WTC11 (cell line): ENCODE measurements at regions not wholly inside any gene's neighbourhood (a gene's known extent, or its start where the extent isn't known, plus 50 kb on each side); places are given as distances from the start of the nearest gene placed in this dataset.

Source experiments
- NR1H2 ChIP-seq: sonication (generic); formaldehyde crosslinking; IDR thresholded peaks from 2 replicates; pipeline ENCODE4 v1.9.0; 2021; ENCODE audit warnings: mild to moderate bottlenecking, moderate library complexity, missing genetic modification reagents
- NR2C2 ChIP-seq: sonication (generic); formaldehyde crosslinking; IDR thresholded peaks from 2 replicates; pipeline ENCODE4 v1.8.0; 2022; ENCODE audit warnings: mild to moderate bottlenecking, missing genetic modification reagents
- NR3C1 ChIP-seq: sonication (generic); formaldehyde crosslinking; conservative IDR thresholded peaks from 2 replicates; pipeline ENCODE4 v1.8.1; 2023; ENCODE audit warnings: low read depth, mild to moderate bottlenecking, missing genetic modification reagents
- TEAD4 ChIP-seq: sonication (generic); formaldehyde crosslinking; IDR thresholded peaks from 2 replicates; pipeline ENCODE4 v1.8.0; 2022; ENCODE audit warnings: mild to moderate bottlenecking, missing genetic modification reagents
- ZNF232 ChIP-seq: sonication (generic); formaldehyde crosslinking; IDR thresholded peaks from 2 replicates; pipeline ENCODE4 v1.8.0; 2022; ENCODE audit warnings: mild to moderate bottlenecking, missing genetic modification reagents
- ZNF317 ChIP-seq: sonication (generic); formaldehyde crosslinking; IDR thresholded peaks from 2 replicates; pipeline ENCODE4 v1.8.1; 2023; ENCODE audit warnings: low read depth, mild to moderate bottlenecking, moderate library complexity, missing genetic modification reagents, borderline replicate concordance
- ZNF423 ChIP-seq: fragments of 250-450 bp; sonication (Bioruptor Pico); IDR thresholded peaks from 2 replicates; pipeline ENCODE4 v2.1.2; 2022; ENCODE audit warnings: mild to moderate bottlenecking, moderate library complexity
- TF ChIP-seq, protein P1 (sequence below): fragments of 200-600 bp; IDR thresholded peaks from 2 replicates; pipeline ENCODE4 v1.8.0; 2022; ENCODE audit warnings: antibody characterized with exemption
- TF ChIP-seq, protein P2 (sequence below): sonication (generic); formaldehyde crosslinking; IDR thresholded peaks from 2 replicates; pipeline ENCODE4 v1.8.1; 2023; ENCODE audit warnings: mild to moderate bottlenecking, missing genetic modification reagents, moderate library complexity
- TF ChIP-seq, protein P3 (sequence below): fragments of 250-450 bp; sonication (Bioruptor Pico); IDR thresholded peaks from 2 replicates; pipeline ENCODE4 v1.9.0; 2021; ENCODE audit warnings: mild to moderate bottlenecking, borderline replicate concordance
- TF ChIP-seq, protein P4 (sequence below): sonication (generic); formaldehyde crosslinking; conservative IDR thresholded peaks from 2 replicates; pipeline ENCODE4 v1.8.1; 2022; ENCODE audit warnings: mild to moderate bottlenecking, missing genetic modification reagents
- TF ChIP-seq, protein P5 (sequence below): sonication (generic); formaldehyde crosslinking; IDR thresholded peaks from 2 replicates; pipeline ENCODE4 v1.8.1; 2023; ENCODE audit warnings: mild to moderate bottlenecking, moderate library complexity, missing genetic modification reagents
- TF ChIP-seq, protein P6 (sequence below): fragments of 250-450 bp; sonication (Bioruptor Pico); conservative IDR thresholded peaks from 2 replicates; pipeline ENCODE4 v1.9.0; 2021; ENCODE audit warnings: mild to moderate bottlenecking

DNA sequence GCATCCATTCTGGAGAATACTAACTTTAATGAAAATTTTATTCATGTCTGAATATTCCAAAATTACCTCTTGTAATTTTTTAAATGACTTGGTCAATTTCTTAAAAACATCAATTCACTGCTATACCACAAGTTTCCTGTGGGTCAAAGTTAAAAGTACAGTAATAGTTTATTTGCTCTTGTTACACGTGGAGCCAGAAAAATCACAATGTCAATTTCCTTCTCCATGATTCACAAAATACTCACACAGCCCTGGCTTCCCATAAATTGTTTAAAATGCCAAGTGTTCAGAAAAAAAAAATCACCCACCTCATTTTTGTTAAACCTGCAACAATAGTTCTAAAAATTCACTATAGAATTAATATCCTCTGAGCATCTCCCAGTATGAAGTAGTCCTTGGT is 139.5 kb upstream of the GRM3 start:
- TF ChIP-seq, protein P1, sequence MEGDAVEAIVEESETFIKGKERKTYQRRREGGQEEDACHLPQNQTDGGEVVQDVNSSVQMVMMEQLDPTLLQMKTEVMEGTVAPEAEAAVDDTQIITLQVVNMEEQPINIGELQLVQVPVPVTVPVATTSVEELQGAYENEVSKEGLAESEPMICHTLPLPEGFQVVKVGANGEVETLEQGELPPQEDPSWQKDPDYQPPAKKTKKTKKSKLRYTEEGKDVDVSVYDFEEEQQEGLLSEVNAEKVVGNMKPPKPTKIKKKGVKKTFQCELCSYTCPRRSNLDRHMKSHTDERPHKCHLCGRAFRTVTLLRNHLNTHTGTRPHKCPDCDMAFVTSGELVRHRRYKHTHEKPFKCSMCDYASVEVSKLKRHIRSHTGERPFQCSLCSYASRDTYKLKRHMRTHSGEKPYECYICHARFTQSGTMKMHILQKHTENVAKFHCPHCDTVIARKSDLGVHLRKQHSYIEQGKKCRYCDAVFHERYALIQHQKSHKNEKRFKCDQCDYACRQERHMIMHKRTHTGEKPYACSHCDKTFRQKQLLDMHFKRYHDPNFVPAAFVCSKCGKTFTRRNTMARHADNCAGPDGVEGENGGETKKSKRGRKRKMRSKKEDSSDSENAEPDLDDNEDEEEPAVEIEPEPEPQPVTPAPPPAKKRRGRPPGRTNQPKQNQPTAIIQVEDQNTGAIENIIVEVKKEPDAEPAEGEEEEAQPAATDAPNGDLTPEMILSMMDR, result no peak
- TF ChIP-seq, protein P2, sequence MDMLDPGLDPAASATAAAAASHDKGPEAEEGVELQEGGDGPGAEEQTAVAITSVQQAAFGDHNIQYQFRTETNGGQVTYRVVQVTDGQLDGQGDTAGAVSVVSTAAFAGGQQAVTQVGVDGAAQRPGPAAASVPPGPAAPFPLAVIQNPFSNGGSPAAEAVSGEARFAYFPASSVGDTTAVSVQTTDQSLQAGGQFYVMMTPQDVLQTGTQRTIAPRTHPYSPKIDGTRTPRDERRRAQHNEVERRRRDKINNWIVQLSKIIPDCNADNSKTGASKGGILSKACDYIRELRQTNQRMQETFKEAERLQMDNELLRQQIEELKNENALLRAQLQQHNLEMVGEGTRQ (CRISPR knock-in tag), result no peak
- TF ChIP-seq, protein P3, sequence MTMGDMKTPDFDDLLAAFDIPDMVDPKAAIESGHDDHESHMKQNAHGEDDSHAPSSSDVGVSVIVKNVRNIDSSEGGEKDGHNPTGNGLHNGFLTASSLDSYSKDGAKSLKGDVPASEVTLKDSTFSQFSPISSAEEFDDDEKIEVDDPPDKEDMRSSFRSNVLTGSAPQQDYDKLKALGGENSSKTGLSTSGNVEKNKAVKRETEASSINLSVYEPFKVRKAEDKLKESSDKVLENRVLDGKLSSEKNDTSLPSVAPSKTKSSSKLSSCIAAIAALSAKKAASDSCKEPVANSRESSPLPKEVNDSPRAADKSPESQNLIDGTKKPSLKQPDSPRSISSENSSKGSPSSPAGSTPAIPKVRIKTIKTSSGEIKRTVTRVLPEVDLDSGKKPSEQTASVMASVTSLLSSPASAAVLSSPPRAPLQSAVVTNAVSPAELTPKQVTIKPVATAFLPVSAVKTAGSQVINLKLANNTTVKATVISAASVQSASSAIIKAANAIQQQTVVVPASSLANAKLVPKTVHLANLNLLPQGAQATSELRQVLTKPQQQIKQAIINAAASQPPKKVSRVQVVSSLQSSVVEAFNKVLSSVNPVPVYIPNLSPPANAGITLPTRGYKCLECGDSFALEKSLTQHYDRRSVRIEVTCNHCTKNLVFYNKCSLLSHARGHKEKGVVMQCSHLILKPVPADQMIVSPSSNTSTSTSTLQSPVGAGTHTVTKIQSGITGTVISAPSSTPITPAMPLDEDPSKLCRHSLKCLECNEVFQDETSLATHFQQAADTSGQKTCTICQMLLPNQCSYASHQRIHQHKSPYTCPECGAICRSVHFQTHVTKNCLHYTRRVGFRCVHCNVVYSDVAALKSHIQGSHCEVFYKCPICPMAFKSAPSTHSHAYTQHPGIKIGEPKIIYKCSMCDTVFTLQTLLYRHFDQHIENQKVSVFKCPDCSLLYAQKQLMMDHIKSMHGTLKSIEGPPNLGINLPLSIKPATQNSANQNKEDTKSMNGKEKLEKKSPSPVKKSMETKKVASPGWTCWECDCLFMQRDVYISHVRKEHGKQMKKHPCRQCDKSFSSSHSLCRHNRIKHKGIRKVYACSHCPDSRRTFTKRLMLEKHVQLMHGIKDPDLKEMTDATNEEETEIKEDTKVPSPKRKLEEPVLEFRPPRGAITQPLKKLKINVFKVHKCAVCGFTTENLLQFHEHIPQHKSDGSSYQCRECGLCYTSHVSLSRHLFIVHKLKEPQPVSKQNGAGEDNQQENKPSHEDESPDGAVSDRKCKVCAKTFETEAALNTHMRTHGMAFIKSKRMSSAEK (CRISPR knock-in tag), result no peak
- TF ChIP-seq TEAD4, result no peak
- TF ChIP-seq NR2C2 (CRISPR knock-in tag), result no peak
- TF ChIP-seq NR1H2 (CRISPR knock-in tag), result no peak
- TF ChIP-seq ZNF423, result no peak
- no peak for TF ChIP-seq ZNF232 (CRISPR knock-in tag)
- no peak for TF ChIP-seq NR3C1 (CRISPR knock-in tag)
- TF ChIP-seq, protein P4, sequence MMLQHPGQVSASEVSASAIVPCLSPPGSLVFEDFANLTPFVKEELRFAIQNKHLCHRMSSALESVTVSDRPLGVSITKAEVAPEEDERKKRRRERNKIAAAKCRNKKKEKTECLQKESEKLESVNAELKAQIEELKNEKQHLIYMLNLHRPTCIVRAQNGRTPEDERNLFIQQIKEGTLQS (CRISPR knock-in tag), result no peak
- TF ChIP-seq, protein P5, sequence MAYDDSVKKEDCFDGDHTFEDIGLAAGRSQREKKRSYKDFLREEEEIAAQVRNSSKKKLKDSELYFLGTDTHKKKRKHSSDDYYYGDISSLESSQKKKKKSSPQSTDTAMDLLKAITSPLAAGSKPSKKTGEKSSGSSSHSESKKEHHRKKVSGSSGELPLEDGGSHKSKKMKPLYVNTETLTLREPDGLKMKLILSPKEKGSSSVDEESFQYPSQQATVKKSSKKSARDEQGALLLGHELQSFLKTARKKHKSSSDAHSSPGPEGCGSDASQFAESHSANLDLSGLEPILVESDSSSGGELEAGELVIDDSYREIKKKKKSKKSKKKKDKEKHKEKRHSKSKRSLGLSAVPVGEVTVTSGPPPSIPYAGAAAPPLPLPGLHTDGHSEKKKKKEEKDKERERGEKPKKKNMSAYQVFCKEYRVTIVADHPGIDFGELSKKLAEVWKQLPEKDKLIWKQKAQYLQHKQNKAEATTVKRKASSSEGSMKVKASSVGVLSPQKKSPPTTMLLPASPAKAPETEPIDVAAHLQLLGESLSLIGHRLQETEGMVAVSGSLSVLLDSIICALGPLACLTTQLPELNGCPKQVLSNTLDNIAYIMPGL (CRISPR knock-in tag), result no peak
- TF ChIP-seq ZNF317 (CRISPR knock-in tag), result no peak
- TF ChIP-seq, protein P6, sequence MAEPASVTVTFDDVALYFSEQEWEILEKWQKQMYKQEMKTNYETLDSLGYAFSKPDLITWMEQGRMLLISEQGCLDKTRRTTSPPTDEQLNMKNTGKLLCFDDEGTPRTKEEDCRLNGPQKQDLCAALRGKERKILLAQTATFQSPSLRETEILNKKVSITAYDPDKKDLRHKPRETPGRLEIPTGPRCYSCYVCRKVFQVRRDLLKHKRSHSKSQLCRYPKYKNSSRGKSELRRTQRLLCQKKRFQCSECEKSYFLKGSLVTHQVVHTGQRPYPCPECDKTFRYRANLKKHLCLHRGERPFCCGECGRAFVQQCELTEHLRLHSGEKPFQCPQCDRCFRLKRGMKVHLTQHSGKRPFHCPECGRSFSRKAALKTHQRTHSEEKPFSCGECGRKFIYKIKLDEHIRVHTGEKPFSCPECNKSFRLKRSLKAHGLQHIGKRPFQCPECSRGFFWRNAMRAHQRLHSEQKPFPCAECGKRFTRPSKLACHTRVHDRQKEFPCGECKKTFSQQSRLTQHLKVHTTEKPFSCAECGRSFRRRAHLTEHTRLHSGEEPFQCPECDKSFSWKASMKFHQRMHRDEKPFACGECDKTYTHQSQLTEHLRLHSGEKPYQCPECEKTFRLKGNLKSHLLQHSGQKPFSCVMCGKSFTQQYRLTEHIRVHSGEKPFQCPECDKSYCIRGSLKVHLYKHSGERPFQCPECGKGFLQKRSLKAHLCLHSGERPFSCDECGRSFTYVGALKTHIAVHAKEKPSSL (CRISPR knock-in tag), result no peak
